ENCODE measurements at regions not wholly inside any gene's neighbourhood (a gene's known extent, or its start where the extent isn't known, plus 50 kb on each side); places are given as distances from the start of the nearest gene placed in this dataset.

DNA sequence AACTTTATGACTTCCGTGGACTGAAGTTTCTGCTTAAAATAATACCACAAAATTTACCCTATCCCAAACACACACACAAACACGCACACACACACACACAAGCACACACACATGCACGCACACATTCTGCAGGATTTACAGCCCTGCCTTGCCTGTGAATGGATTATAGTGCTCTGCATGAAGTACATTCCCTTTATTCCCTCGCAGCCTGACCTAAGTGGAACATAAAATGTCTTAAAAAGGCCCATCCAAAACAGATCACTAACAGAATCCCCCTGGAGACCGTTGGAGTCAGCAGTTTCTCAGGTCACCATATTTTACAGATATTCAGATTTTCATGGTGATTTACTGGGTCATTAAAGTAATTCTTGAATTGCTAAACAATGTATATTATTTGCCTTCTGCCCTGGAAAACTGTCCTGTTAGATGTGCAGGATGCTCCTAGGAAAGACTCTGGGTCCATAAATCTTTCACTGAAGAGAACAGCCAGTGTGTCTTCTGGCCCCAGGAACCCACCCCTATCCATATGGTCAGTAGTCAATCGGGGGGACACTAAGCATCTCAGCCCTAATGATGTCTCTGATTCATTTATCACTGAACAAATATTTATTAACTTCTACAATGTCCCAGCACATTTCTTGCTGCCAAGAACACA, 587.7 kb upstream of the BOD1L1 start:
- Histone ChIP-seq H3K4me1 (ENCODE audit: control insufficient read depth, insufficient read depth, low read length) (no peaks in the 10 kb centered on the region), H3K9me3 (ENCODE audit: control insufficient read depth, insufficient read depth, low read depth, low read length) (no peaks in the 10 kb centered on the region), H3K4me3 (ENCODE audit: low read depth, low read length) (no peak overlapping the region), H3K36me3 (ENCODE audit: control insufficient read depth in 2 of 2, insufficient read depth in 1 of 2, low read length in 2 of 2) (no peaks in the 10 kb centered on the region), H3K27ac (ENCODE audit: extremely low read depth, low read depth, low read length) (no peak overlapping the region)
- CTCF ChIA-PET = interaction anchor here (0.6 kb wide), 1 partner anchor 79 kb away, joined by 3 read pairs; no protein-coding TSS in a partner anchor
- no peak for TF ChIP-seq EGR2 (tag by site-specific recombination; IDR thresholded peaks at IDR 0.05; ENCODE audit: low read depth)
- no peak for TF ChIP-seq ZFP69B (tag by site-specific recombination; IDR thresholded peaks at IDR 0.05)
- no peak for TF ChIP-seq KLF10 (tag by site-specific recombination; IDR thresholded peaks at IDR 0.05)
- TF ChIP-seq ZBTB20 (tag by site-specific recombination; IDR thresholded peaks at IDR 0.05) = no peak
- TF ChIP-seq WT1 (tag by site-specific recombination; IDR thresholded peaks at IDR 0.05) = no peak
- TF ChIP-seq ZNF707 (tag by site-specific recombination; IDR thresholded peaks at IDR 0.05) = no peak
- no peak for TF ChIP-seq ZNF19 (tag by site-specific recombination; IDR thresholded peaks at IDR 0.05; ENCODE audit: low read depth)
- TF ChIP-seq, protein P1, sequence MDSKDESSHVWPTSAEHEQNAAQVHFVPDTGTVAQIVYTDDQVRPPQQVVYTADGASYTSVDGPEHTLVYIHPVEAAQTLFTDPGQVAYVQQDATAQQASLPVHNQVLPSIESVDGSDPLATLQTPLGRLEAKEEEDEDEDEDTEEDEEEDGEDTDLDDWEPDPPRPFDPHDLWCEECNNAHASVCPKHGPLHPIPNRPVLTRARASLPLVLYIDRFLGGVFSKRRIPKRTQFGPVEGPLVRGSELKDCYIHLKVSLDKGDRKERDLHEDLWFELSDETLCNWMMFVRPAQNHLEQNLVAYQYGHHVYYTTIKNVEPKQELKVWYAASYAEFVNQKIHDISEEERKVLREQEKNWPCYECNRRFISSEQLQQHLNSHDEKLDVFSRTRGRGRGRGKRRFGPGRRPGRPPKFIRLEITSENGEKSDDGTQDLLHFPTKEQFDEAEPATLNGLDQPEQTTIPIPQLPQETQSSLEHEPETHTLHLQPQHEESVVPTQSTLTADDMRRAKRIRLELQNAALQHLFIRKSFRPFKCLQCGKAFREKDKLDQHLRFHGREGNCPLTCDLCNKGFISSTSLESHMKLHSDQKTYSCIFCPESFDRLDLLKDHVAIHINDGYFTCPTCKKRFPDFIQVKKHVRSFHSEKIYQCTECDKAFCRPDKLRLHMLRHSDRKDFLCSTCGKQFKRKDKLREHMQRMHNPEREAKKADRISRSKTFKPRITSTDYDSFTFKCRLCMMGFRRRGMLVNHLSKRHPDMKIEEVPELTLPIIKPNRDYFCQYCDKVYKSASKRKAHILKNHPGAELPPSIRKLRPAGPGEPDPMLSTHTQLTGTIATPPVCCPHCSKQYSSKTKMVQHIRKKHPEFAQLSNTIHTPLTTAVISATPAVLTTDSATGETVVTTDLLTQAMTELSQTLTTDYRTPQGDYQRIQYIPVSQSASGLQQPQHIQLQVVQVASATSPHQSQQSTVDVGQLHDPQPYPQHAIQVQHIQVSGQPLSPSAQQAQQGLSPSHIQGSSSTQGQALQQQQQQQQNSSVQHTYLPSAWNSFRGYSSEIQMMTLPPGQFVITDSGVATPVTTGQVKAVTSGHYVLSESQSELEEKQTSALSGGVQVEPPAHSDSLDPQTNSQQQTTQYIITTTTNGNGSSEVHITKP (tag by site-specific recombination; IDR thresholded peaks at IDR 0.05) = no peak
- TF ChIP-seq, protein P2, sequence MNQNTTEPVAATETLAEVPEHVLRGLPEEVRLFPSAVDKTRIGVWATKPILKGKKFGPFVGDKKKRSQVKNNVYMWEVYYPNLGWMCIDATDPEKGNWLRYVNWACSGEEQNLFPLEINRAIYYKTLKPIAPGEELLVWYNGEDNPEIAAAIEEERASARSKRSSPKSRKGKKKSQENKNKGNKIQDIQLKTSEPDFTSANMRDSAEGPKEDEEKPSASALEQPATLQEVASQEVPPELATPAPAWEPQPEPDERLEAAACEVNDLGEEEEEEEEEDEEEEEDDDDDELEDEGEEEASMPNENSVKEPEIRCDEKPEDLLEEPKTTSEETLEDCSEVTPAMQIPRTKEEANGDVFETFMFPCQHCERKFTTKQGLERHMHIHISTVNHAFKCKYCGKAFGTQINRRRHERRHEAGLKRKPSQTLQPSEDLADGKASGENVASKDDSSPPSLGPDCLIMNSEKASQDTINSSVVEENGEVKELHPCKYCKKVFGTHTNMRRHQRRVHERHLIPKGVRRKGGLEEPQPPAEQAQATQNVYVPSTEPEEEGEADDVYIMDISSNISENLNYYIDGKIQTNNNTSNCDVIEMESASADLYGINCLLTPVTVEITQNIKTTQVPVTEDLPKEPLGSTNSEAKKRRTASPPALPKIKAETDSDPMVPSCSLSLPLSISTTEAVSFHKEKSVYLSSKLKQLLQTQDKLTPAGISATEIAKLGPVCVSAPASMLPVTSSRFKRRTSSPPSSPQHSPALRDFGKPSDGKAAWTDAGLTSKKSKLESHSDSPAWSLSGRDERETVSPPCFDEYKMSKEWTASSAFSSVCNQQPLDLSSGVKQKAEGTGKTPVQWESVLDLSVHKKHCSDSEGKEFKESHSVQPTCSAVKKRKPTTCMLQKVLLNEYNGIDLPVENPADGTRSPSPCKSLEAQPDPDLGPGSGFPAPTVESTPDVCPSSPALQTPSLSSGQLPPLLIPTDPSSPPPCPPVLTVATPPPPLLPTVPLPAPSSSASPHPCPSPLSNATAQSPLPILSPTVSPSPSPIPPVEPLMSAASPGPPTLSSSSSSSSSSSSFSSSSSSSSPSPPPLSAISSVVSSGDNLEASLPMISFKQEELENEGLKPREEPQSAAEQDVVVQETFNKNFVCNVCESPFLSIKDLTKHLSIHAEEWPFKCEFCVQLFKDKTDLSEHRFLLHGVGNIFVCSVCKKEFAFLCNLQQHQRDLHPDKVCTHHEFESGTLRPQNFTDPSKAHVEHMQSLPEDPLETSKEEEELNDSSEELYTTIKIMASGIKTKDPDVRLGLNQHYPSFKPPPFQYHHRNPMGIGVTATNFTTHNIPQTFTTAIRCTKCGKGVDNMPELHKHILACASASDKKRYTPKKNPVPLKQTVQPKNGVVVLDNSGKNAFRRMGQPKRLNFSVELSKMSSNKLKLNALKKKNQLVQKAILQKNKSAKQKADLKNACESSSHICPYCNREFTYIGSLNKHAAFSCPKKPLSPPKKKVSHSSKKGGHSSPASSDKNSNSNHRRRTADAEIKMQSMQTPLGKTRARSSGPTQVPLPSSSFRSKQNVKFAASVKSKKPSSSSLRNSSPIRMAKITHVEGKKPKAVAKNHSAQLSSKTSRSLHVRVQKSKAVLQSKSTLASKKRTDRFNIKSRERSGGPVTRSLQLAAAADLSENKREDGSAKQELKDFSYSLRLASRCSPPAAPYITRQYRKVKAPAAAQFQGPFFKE (tag by site-specific recombination; IDR thresholded peaks at IDR 0.05; ENCODE audit: borderline replicate concordance) = no peak
- no peak for TF ChIP-seq OVOL3 (tag by site-specific recombination; IDR thresholded peaks at IDR 0.05)
- no peak for TF ChIP-seq ZFP3 (tag by site-specific recombination; IDR thresholded peaks at IDR 0.05; ENCODE audit: low read depth)
- POLR2A ChIA-PET = no interaction called here

- Histone ChIP-seq H3K36me3 (ENCODE audit: control insufficient read depth in 2 of 2, insufficient read depth in 1 of 2, low read length in 2 of 2) (no peaks in the 10 kb centered on the region), H3K9me3 (ENCODE audit: control insufficient read depth, insufficient read depth, low read depth, low read length) (no peaks in the 10 kb centered on the region), H3K4me3 (ENCODE audit: low read depth, low read length) (no peak overlapping the region), H3K27ac (ENCODE audit: extremely low read depth, low read depth, low read length) (no peak overlapping the region), H3K4me1 (ENCODE audit: control insufficient read depth, insufficient read depth, low read length) (no peaks in the 10 kb centered on the region)
- ChIA-PET POLR2A (no interaction called here), CTCF (no interaction called here)
- TF ChIP-seq ZNF843 (tag by site-specific recombination; IDR thresholded peaks at IDR 0.05) = no peak
- TF ChIP-seq ZSCAN23 (tag by site-specific recombination; IDR thresholded peaks at IDR 0.05) = no peak
- TF ChIP-seq ZNF785 (tag by site-specific recombination; IDR thresholded peaks at IDR 0.05) = no peak
- TF ChIP-seq ZNF837 (tag by site-specific recombination; IDR thresholded peaks at IDR 0.05) = no peak
- TF ChIP-seq YY1 (tag by site-specific recombination; IDR thresholded peaks at IDR 0.05) = no peak
- no peak for TF ChIP-seq ZNF169 (tag by site-specific recombination; IDR thresholded peaks at IDR 0.05)
- TF ChIP-seq GLIS1 (tag by site-specific recombination; IDR thresholded peaks at IDR 0.05) = no peak
- TF ChIP-seq, protein P3, sequence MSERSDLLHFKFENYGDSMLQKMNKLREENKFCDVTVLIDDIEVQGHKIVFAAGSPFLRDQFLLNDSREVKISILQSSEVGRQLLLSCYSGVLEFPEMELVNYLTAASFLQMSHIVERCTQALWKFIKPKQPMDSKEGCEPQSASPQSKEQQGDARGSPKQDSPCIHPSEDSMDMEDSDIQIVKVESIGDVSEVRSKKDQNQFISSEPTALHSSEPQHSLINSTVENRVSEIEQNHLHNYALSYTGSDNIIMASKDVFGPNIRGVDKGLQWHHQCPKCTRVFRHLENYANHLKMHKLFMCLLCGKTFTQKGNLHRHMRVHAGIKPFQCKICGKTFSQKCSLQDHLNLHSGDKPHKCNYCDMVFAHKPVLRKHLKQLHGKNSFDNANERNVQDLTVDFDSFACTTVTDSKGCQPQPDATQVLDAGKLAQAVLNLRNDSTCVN (tag by site-specific recombination; optimal IDR thresholded peaks at IDR 0.05) = no peak
- TF ChIP-seq SP2 (tag by site-specific recombination; IDR thresholded peaks at IDR 0.05) = no peak
- no peak for TF ChIP-seq YY2 (tag by site-specific recombination; IDR thresholded peaks at IDR 0.05)
- no peak for TF ChIP-seq SCRT2 (tag by site-specific recombination; IDR thresholded peaks at IDR 0.05)
- TF ChIP-seq KLF10 (tag by site-specific recombination; IDR thresholded peaks at IDR 0.05) = no peak
- no peak for TF ChIP-seq ZBTB10 (tag by site-specific recombination; IDR thresholded peaks at IDR 0.05)
Observed at GRCh38 chr4:14217401-14217800, 589.9 kb upstream of the BOD1L1 start.

All from HEK293 (cell line).